GM21423 (cell line): ENCODE measurements at regions not wholly inside any gene's neighbourhood (a gene's known extent, or its start where the extent isn't known, plus 50 kb on each side); places are given as distances from the start of the nearest gene placed in this dataset.

ENCODE experiments used
- ATAC-seq: cut with Tn5 transposase; IDR thresholded peaks from one replicate; pipeline ENCODE4 v1.9.1; 2021; ENCODE audit warnings: mild to moderate bottlenecking, moderate library complexity; ENCODE audit not compliant: unreplicated experiment

DNA sequence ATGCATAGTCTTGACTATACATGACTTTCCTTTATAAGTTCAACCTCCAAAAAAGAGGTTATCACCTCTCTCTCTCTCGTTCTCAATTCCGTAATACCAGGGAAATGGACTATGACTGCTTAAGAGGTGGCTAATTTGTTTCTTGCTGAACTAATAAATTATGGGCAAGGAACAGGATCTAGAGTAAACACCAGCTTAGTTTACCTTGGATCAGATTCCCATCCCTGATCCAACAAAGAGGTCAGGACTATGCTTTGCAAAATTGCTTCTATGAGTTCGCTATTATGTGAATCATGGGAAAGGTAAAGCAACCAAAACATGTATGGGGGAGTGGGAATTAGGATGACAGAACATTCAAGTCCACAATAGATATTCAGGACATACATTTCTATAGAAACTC is 630.7 kb downstream of the HACE1 start:
- ATAC-seq, result no peak

DNA sequence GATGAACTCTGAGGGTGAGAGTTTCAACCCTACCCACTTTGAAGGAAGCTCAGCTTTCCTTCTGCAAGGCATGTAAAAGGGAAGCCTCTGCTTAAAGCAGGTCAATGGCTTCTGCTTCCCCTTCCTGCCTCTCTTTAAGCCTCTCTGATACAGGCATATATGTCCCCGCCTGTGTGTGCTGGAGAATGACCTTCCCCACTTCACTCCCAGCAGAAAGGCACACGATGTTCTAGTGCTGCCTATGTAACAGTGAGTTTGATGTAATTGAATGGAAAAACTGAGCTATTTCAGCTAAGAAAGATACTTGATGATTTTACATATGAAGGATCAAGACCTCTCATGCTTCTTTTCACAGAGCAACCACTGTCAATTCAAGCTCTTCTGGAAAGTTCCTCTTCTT is 632.2 kb downstream of the HACE1 start:
- no peak for ATAC-seq

- no peak for ATAC-seq
Measured at GRCh38 chr6:104226790-104227446, 632.8 kb downstream of the HACE1 start.

GRCh38 chr6:104218116-104218515 is 641.6 kb downstream of the HACE1 start:
- no peak for ATAC-seq

- ATAC-seq, result no peak
Measured at GRCh38 chr6:104214901-104215300, 644.8 kb downstream of the HACE1 start.

- no peak for ATAC-seq
Measured at GRCh38 chr6:104212977-104213668, 646.6 kb downstream of the HACE1 start.

- ATAC-seq, result no peak
Measured at GRCh38 chr6:104207635-104208034, 652.1 kb downstream of the HACE1 start.

DNA sequence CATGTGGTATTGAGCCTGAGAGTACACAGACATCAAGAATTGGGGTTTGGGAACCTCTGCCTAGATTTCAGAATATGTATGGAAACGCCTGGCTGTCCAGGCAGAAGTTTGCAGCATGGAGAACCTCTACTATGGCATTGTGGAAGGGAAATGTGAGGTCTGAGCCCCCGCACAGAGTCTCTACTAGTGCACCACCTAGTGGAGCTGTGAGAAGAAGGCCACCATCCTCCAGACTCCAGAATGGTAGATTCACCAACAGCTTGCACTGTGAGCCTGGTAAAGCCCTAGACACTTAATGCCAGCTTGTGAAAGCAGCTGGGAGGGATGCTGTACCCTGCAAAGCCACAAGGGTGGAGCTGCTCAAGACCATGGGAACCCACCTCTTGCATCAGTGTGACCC is 658.2 kb downstream of the HACE1 start:
- no peak for ATAC-seq

- no peak for ATAC-seq
Measured at GRCh38 chr6:104187616-104188015, 672.1 kb downstream of the HACE1 start.

- ATAC-seq, result no peak
Measured at GRCh38 chr6:104186831-104187230, 672.9 kb downstream of the HACE1 start.

- ATAC-seq, result no peak
Measured at GRCh38 chr6:104183816-104184435, 675.8 kb downstream of the HACE1 start.

GRCh38 chr6:104182811-104183210 is 676.9 kb downstream of the HACE1 start:
- no peak for ATAC-seq

- no peak for ATAC-seq
Measured at GRCh38 chr6:104173668-104174067, 686.1 kb downstream of the HACE1 start.

GRCh38 chr6:104170401-104170800 is 689.3 kb downstream of the HACE1 start:
- no peak for ATAC-seq

GRCh38 chr6:104166055-104166668 is 693.6 kb downstream of the HACE1 start:
- ATAC-seq, result no peak

- no peak for ATAC-seq
Measured at GRCh38 chr6:104162036-104162669, 697.6 kb downstream of the HACE1 start.

- no peak for ATAC-seq
Measured at GRCh38 chr6:104159045-104159618, 700.6 kb downstream of the HACE1 start.

DNA sequence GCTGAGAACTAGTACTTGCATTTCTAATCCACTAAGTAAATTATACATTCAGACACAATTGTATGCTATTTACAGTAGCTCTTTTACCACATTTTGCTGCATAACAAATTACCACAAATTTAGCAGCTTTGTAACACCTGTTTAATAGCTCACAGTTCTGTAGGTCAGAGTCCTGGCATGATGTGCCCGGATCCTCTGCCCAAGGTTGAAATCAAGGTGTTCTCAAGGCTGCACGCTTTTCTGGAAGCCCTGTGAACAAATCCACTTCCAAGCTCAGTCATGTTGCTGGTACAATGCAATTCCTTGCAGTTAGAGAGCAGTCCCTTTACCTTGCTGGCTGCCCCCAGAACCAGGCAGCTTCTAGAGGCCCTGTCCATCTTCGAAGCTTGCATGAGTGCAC is 716.0 kb downstream of the HACE1 start:
- ATAC-seq, result no peak

DNA sequence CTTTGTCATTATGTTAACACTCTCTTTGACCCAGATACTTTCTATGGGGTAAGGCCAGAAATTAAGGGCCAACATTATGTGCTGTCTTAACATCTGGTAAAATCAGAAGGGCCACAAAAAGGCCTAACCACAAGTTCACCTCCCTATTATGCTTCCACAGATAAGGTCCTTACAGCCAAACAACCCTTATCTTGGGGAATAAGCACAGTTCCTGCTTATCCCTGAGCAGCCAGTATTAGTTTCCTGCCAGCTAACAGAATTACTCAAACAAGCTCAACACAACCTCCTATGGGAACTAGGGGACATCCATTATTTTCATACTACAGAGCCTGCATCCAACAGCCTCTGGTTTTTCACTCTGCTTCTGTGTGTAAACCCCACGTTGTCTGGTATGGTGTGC is 724.8 kb downstream of the HACE1 start:
- ATAC-seq, result no peak

DNA sequence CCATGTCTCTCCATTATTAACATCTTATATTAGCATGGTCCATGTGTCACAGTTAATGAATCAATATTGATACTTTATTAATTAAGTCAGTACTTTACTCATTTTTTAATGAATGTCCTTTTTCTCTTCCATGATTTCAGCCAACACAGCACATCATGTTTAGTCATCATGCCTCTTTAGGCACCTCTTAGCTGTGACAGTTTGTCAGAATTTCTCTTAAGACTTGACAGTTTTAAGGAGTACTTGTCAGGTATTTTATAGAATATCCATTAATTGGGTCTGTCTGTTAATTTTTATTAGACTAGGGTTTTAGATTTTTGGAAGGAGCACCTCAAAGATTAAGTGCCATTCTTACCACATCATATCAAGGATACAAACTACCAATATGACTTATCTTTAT is 729.4 kb downstream of the HACE1 start:
- no peak for ATAC-seq
